ENCODE measurements at regions not wholly inside any gene's neighbourhood (a gene's known extent, or its start where the extent isn't known, plus 50 kb on each side); places are given as distances from the start of the nearest gene placed in this dataset.
"Not testable (repeated sequence)": the region's sequence is repeated elsewhere in the genome, so short reads cannot be mapped to it uniquely, and the experiment has no call there.

DNA sequence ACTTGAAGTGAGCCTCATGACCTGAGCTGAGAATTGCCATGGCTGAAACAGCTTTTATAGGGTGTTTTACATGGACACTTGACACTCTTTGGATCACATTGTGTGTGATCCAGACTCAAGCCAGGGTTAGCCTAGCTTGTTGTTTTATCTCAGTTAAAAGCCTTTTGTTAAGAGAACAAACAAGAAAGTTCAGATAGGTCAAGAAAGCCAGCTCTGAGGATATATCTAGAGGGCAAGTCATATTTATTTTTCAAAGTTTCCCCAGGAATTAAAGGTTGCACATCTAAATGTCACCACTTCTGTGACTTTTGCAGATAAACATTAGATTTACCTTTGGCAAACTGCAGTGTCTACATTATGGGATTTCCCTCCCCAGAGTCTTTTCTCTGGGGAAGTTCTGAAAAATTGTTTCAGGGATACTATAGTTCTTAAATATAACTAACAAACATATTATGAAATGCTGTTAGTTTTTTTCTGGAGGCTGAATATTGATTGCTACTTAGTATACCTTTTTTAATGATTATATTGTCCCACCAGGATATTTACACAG, 134.5 kb downstream of the C9orf152 start:
- POLR2A ChIA-PET, result no interaction called here
- CTCF ChIA-PET, result no interaction called here

GRCh38 chr9:110076894-110077725, 130.8 kb downstream of the C9orf152 start:
- CTCF ChIA-PET, result no interaction called here
- POLR2A ChIA-PET, result interaction anchor here (0.6 kb wide), 1 partner anchor 175 kb away, joined by 3 read pairs; no protein-coding TSS in a partner anchor

DNA sequence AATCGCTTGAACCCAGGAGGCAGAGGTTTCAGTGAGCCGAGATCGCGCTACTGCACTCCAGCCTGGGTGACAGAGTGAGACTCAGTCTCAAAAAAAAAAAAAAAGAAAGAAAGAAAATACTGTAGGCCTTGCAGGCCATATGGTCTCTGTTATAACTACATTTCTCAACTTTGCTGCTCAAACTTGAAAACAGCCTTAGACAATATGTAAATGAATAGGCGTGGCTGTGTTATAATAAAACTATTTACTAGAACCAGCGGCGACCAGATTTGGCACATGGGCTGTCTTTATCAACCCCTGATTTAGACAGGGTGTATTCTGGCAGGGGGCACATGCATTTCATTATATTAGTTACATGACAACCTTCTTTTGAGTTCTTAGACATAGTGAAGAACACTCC, 130.0 kb downstream of the C9orf152 start:
- CTCF ChIA-PET, result no interaction called here

DNA sequence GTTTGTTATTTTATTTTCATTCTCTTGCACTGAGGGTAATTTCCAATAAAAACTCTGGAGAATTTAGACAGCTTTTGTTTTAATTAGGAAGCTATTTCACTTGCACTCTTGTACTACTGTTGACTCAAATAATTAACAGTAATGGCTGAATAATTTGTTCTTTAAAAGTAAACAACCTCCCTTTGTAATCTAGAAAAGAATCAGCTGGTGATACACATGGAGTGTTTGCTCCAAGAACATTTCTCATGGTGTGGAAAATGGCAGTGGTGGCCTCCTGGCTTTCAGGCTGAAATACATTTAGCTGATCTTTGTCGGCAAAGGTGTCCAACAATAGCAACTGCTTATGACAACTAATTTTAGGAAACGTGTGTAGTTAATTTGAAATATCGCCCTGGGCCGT, 129.4 kb downstream of the C9orf152 start:
- ChIA-PET POLR2A (no interaction called here), CTCF (no interaction called here)

More for the DNA sequence above, 130.0 kb downstream of the C9orf152 start:
- POLR2A ChIA-PET, result no interaction called here

DNA sequence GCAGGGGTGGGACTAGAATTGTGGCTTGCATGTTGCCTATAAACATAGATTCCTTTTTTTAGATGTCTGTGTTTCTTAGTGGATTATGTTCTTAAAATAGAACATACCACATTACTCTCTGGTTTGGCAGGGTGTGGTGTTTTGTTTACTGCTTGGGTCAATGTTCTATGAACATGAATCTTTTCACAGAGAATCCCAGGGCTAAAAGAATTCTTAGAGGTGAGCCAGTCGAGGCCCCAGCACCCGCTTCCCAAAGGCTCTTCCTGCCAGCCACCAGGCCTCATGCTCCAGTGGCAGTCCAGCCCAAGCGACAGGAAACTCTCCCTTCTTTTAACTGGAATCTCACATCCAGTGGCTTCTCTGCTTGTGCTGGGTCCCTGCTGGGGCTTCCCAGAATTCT, 126.6 kb downstream of the C9orf152 start:
- CTCF ChIA-PET, result no interaction called here
- POLR2A ChIA-PET, result no interaction called here

DNA sequence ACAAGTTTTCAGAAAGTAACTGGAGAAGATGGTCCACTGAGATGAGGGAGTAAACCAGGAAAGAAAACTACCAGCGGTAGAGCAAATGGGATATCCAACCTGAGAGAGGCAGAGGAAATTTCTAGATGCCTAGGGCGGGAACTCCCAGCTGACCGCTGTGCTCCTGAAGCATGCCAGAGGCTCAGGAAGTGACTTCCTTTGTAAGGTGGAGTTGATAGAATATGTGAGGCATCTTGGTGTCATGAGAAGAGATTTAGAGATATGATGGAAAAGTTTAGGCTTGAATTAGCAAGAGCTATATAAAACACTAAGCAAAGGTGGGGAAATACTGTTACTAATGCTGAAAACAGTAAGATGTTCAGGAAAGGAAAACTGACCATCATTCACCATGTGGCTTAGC, 124.1 kb downstream of the C9orf152 start:
- CTCF ChIA-PET, result no interaction called here
- POLR2A ChIA-PET, result no interaction called here

- CTCF ChIA-PET, result no interaction called here
- POLR2A ChIA-PET, result no interaction called here
These were observed 121.4 kb downstream of the C9orf152 start for GRCh38 chr9:110086537-110086936.

GRCh38 chr9:110087605-110088004, 120.4 kb downstream of the C9orf152 start:
- CTCF ChIA-PET, result interaction anchor here (0.5 kb wide), 1 partner anchor 87 kb away, joined by 3 read pairs; no protein-coding TSS in a partner anchor
- POLR2A ChIA-PET, result no interaction called here

DNA sequence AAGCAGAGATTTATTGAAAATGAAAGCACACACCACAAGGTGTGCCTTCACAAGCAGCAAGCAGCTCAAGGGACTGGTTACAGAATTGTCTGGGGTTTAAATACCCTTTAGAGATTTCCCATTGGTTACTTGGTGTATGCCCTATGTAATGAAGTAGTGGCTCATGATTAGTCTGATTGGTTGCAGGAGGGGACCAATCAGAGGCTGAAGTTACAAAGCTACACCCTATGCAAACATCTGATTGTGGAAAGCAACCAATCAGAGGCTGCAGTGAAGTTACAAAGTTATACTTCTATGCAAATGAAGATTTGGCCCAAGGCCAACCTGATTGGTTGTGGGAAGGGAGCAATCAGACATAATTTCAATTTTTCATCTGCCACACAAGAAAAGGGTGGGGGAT, 119.9 kb downstream of the C9orf152 start:
- ChIA-PET POLR2A (no interaction called here), CTCF (no interaction called here)

GRCh38 chr9:110089681-110090370, 118.1 kb downstream of the C9orf152 start:
- ChIA-PET CTCF (no interaction called here), POLR2A (no interaction called here)

- ChIA-PET CTCF (no interaction called here), POLR2A (no interaction called here)
These were observed 115.2 kb downstream of the C9orf152 start for GRCh38 chr9:110092792-110093191.

DNA sequence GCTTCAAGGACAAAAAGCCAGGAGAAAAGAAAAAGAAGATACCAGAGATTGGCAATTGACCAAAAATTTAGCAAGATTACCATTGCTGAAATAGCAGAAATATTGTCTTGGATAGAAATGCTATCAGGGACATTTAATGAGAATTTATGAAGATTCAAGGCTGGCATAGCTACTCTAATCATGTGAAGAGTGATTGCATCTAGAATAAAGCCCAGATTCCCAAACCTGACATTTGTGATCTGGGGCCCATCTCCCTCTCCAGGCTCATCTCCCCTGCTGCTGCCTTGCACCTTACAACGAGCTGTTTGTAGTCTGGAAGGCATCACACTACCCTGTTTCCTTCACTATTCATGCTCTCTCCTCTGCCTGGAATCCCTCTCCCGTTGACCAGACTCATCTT, 114.5 kb downstream of the C9orf152 start:
- POLR2A ChIA-PET, result no interaction called here

GRCh38 chr9:110093871-110094270, 114.1 kb downstream of the C9orf152 start:
- POLR2A ChIA-PET, result no interaction called here
- CTCF ChIA-PET, result no interaction called here

More for the DNA sequence above, 114.5 kb downstream of the C9orf152 start:
- CTCF ChIA-PET, result no interaction called here

- POLR2A ChIA-PET, result no interaction called here
- CTCF ChIA-PET, result no interaction called here
These were observed 112.8 kb downstream of the C9orf152 start for GRCh38 chr9:110095161-110095595.

DNA sequence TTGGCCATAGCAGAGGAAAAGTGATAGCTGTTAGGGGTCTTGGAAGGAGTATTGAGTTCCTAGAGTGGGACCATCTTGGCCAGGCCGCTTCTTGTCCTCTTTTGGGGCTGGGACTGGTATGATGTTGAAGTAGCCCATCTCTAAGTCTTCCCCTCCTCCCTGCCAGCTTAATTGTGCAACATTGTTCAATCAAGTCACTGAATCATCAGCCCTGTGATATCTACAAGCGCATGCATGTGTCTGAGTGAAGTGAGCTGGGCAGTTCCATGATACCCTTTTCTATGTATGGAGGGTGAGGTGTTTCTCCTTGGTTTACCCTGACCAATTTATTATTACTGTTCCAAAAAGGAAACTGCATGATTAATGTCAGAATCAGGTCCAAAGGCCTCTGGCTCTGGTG, 112.2 kb downstream of the C9orf152 start:
- ChIA-PET POLR2A (no interaction called here), CTCF (no interaction called here)

DNA sequence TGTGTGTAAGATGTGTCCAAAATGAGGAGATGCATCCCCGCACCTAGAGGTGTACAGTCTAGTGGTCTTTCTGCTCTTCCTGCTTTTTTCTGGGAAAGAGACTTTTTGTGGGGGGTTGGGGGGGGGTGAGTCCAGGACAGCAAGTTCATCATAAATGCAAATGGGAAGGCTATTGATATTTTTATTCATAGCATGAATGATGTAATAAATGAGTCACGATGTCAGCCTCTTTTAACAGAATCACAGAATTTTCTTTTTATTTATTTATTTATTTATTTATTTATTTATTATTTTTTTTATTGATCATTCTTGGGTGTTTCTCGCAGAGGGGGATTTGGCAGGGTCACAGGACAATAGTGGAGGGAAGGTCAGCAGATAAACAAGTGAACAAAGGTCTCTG, 111.3 kb downstream of the C9orf152 start:
- POLR2A ChIA-PET, CTCF ChIA-PET: not testable (repeated sequence)

DNA sequence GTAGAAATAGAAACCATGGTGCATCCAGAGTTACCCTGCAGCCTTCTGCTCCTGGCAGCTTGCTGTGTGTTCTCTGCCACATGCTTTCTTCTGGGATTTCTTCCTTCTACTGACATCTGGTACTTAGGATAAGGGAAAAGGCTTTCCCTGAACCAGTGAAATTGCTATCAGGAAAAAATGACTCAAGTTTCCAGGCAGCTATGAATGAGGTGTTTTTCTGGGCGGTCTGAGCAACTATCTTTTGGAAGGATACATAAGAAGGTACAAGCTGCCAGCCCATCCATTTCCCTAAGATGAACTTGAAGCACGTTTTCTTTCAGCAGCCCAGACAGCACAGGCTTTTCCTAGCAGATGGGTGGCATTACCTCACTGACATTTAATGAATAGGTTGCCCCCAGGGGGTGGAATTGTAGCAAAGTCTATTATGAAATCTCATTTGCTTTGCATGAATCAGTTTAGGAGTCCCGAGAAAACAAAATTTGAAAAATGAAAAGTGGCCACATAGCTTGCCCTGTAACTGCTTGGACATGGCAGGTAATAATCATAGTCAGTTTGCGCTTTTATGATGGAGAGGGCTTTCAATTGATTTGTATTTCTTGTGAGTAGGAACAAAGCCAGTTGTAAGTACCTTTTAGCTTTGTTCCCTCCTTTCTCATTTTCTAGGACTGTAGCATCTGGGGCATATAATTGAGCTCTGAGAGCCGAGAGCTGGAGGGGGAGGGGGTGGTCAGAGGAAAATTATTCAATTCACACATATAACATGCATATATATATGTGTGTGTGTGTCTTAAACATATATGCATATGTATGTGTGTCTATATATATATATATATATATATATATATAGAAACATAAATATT, 108.5 kb downstream of the C9orf152 start:
- POLR2A ChIA-PET, result no interaction called here
- CTCF ChIA-PET, result no interaction called here

DNA sequence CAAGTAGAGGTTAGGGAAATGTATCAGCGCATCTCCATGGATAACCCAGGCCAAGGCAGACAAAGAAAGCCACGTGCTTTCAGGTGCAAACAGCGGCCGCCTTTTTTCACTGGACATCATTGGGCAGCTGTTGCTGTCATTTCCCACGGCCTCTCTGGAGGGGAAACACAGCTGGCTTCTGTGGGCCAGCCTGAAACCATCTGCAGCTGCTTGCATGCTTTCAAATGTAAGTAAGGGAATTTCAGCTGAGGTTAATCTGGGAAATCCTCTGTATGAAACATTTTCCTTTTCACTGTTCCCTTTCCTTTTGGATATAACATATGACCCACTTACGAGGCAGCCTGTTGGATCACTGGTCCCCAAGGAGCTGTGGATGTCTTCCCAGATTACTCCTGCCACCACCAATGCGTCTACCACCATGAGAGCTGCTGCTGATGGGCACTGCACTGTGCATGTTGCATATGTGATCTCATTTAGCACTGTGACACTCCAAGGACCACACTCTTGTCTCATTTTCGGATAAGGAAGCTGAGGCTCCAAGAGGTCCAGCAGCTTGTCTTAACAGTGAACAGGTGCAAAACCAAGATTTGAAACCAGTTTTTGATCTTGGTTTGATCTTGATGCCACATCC, 106.3 kb downstream of the C9orf152 start:
- CTCF ChIA-PET, result no interaction called here
- POLR2A ChIA-PET, result no interaction called here

- CTCF ChIA-PET, result no interaction called here
- POLR2A ChIA-PET, result no interaction called here
These were observed 104.7 kb downstream of the C9orf152 start for GRCh38 chr9:110103257-110103656.

DNA sequence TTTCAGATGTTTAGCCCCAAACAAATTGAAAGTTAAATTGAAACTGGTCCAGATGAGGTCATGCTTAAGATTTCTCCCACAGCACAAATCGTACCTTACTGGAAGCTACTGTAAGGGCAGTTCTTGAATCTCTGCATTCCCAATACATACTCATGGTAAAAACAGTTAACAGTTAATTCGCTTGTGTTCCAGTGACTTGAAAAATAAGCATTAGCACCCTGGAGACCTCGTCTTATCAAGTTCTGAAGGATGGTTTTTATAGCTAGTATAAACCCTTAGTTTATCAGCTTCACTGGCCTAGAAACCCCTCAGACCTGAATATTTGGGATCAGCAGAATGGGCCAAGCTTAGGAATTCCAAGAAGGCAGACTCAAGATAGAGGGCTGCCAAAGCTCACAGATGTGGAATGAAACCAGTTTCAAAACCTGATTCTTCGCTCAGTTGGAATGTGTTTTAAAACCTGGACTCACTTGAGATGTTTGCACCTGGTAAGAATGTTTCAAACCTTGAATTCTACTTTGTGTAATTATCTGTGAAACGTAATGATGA, 103.6 kb downstream of the C9orf152 start:
- ChIA-PET POLR2A (no interaction called here), CTCF (no interaction called here)
